ENCODE measurements at regions not wholly inside any gene's neighbourhood (a gene's known extent, or its start where the extent isn't known, plus 50 kb on each side); places are given as distances from the start of the nearest gene placed in this dataset.
A peak's percentile ranks its signal among the peaks of the same experiment; 100 is the strongest.

DNA sequence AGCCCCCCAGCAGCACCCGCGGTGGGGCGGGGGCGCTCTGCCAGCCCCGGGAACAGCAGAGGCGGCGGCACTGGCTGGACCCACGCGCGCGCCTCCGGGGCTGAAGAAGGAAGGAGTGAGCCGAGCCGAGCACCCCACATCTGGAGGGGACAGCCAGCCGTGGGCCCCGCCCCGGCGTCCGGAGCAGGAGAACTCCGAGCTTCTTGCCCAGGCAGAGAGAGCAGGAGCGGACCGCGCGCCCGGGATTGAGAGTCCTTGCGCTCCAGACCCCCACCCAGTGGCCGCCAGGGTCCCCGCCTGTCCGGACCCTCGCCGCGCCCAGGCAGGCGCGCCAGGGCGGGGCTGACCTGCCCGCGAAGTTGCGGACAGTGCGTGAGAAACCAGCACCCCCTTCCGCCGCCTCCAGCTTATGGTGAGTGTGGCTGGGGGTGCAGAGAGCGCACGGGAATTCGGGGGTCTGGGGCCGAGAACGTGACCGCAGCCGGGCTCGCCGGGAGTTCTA, 921.9 kb upstream of the EEF2KMT start:
- no peak for DNase-seq

- no peak for DNase-seq
Observed at GRCh38 chr16:6018848-6019489, 921.4 kb upstream of the EEF2KMT start.

- peak; percentile 7 for DNase-seq
Observed at GRCh38 chr16:6016530-6017184, 919.1 kb upstream of the EEF2KMT start.

DNA sequence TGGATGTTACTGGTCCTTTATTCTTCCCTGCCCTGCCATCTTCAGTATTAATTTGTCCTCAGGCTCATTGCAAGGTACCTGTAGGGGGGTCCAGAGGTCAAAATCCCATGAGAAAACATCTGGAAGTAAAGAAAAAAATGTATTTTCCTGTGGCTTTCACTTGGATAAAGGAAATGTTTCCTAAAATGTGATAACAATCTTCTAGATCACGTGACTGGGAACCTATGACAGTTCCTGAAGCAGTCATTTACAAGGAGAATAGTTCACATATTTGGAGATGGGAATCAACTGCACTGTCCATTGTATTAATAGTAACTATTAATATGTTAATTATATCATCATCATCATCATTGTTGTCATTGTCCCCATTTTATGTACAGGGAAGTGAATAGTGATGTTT, 915.1 kb upstream of the EEF2KMT start:
- DNase-seq = no peak

DNA sequence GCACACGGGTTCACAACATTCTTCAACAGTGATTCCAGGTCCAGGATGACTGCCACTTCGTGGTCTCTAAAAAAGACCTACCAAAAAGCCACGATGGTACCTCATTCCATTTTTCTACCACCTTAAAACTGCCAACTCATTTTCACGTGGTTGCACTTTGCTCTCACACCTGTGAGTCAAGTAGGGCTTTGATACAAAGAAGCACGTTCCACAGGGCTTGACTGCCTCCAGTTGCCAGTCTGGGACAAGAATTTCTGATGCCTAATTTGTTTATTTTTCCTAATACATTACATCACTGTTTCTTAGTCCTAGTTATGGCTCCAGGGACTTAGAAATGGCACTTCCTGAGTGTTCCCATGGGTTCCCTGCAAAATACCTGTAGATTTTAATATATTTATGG, 911.6 kb upstream of the EEF2KMT start:
- no peak for DNase-seq

DNA sequence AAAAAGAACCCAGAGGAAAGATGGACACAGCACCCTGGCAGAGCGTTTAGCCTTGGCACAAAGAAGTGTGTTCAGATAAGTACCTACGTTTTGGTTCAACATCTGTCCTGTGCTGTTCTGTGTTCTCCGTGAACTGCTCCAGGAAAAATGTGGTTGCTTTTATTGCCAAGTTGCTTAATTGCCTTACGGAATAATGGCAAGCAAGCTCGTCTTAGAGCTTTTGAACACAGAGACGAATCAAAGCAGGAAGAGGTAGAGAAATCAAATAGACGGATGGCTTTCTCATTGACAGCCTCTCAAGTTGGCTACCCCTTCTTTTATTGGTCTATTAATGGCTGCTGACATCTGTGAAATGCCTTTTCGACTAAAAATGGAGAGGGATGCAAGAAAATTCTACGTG, 911.1 kb upstream of the EEF2KMT start:
- DNase-seq = no peak

GRCh38 chr16:5993356-5993755, 895.8 kb upstream of the EEF2KMT start:
- no peak for DNase-seq

DNA sequence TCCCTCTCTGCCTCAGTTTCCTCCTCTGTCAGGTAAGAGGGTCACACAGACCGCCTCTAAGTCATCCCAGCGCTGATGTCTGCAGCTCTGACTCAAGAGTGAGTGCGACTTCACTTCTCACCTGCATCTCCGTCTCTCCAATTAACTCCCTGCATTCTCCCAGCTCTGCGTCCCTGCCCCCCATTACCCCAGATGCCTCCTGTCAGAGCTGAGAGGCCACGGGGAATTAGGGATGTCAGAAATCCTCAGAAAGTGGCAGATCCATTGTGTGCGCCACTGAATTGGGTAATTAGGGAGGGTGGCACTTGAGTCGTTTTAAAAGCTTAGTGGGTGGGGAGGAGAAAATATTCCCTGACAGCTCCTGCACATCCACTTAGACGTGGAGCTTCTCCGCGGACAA, 885.4 kb upstream of the EEF2KMT start:
- DNase-seq = no peak

DNA sequence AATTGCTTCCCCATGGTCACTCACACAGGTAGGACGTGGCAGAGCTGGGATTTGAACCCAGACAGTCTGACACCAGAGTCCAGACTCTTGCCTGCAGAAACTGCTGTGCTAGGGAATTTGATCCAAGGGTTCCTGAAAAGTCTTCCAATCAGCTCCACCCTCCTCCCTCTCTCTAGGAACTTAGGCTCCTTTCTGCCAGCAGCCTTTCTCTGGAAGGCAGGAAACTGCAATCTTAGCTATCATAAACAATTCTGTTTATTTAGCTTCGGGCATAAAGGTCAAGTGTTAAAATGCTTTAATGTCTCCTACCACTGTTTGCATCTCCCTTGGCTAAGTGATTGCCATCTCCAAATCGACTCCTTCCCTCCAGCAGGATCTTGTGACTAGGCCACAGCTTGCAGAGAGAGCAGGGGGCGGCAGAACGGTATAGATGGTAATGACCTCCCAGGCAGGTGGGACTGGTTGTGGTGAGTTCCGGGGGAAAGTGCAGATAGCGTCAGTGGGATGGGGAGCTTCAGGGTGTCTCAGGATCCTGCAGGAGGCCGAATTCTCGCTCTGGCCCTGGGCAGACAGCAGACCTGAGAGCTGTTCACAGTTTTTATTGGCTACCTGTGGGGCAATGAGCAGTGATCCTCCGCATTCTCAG, 882.4 kb upstream of the EEF2KMT start:
- DNase-seq = no peak

DNA sequence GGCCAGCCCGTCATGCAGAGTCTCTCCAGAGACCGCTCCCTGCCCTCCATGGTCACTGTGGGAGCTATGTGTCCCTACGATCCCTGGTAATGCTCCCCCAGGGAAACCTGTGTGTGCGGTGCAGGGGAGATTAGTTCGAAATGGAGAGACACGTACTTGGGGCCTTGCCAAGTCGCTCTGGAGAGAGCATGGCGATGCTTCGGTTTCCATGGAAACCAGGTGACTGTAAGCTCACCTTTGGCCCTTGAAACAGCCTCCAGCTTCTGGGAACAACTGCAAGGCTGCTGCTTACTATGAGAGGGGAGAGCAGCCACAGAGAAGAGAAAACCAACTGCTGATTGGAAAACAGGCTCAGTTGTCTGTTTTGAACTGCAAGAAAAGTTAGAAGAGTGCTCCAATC, 879.7 kb upstream of the EEF2KMT start:
- DNase-seq = no peak

DNA sequence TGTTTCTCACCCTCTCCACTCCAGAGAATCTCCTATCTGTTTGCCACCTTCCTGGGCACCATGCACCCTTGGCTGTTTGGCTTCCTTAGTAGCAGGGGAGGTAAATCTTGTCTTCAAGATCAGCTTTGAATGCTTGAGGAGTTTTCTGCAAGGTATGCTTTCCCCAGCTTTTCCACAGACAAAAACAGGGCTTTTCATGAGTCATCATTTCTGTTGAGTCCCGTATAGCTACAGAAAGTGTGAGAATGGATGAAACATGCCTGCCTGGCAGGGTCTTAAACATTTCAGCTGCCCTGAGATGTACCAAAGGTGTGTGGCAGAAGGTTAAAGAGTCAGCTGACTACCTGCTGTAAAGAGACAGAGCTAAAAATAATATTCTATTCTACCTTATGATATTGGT, 875.2 kb upstream of the EEF2KMT start:
- DNase-seq = no peak

- no peak for DNase-seq
Observed at GRCh38 chr16:5971924-5972323, 874.3 kb upstream of the EEF2KMT start.

- DNase-seq = no peak
Observed at GRCh38 chr16:5971106-5971505, 873.5 kb upstream of the EEF2KMT start.

GRCh38 chr16:5966004-5966403, 868.4 kb upstream of the EEF2KMT start:
- no peak for DNase-seq

GRCh38 chr16:5965321-5965720, 867.7 kb upstream of the EEF2KMT start:
- no peak for DNase-seq

DNA sequence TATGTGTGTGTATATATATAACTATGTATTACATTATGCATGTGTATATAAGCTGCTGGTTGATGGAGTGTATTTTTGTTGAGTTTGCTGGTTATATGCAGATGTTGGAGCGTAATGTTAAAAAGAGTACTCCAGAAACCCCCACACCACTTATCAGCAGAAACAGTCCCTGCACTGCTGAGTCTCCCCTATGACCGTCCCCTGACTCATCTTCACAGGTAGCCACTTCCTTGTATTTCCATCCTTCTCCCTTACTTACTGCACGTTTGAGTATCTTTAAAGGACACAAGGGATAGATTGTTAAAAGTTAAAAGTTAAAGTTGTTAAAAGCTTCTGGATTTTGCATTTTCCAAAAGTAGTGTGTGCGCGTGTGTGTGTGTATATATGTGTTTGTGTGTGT, 853.9 kb upstream of the EEF2KMT start:
- DNase-seq = no peak

GRCh38 chr16:5944971-5945370, 847.4 kb upstream of the EEF2KMT start:
- DNase-seq = no peak

- no peak for DNase-seq
Observed at GRCh38 chr16:5938607-5939006, 841.0 kb upstream of the EEF2KMT start.

GRCh38 chr16:5932906-5933305, 835.3 kb upstream of the EEF2KMT start:
- DNase-seq = no peak

DNA sequence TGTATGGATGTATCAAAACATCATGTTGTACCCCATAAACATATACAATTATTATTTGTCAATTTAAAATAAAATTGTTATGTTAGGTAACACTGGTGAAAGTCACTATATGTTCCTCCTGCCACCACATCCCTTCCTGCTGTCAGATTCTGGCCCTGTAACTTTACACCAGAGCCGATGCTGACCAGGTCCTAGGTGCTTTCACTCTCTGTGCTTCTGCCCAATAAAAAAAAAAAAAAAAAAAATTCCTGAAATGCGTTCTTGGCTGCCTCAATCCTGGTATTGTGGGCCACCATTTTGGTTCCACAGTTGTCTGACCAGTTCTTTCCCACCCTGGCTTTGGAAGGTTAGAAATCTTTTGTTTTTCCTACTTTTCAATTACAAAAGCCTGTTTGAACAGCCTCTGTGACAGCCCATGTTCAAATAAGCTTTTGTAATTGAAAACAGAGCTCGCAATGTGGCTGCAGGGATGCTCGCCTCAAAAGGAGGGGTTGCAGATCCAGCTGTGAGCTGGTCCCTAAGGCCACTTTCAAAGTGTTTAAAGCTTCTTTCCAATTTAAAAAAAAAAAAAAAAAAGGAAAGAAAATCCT, 831.0 kb upstream of the EEF2KMT start:
- DNase-seq = no peak

DNA sequence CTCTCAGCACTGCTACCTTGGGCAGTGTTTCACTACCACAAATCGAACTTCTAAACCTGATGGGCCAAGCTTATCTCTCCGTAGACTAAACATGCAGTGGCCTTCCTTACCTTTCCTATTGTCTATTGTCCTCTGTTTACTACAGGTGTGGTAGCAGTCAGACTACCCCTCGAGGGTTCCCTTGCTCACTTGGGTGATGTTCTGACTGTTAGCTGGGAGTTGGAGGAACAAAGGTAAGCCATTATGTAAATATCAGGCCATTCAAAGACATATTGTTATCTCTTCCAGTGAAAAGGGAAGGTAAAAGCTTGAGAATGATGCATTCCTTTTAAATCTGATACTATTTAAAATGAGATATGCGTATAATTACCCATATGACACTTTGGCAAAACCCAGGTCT, 828.3 kb upstream of the EEF2KMT start:
- DNase-seq = no peak

DNA sequence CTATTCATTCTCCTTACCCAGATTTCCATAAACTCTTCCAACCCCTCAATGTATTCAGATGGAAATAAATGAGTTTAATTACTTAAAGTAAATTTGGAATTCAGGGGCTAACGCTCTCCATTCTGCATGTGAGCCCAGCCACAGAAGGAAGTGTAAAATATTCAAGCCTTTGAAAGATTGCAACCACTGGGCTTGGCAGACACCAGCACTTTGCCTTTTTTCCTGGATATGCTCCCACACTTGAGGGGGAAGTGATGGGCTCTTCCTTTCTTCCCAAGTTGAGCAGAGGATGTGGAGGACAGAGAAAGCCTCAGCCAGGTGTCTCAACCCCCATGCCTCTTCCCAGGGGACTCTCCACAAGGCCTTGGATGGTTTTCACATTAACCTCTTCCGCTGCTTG, 825.1 kb upstream of the EEF2KMT start:
- DNase-seq = no peak

GRCh38 chr16:5918567-5919130, 821.1 kb upstream of the EEF2KMT start:
- no peak for DNase-seq
